ENCODE measurements at regions not wholly inside any gene's neighbourhood (a gene's known extent, or its start where the extent isn't known, plus 50 kb on each side); places are given as distances from the start of the nearest gene placed in this dataset.
"Not testable (repeated sequence)": the region's sequence is repeated elsewhere in the genome, so short reads cannot be mapped to it uniquely, and the experiment has no call there.

- ChIA-PET POLR2A (no interaction called here), CTCF (no interaction called here)
- DNase-seq: no peak
- no peaks in the 10 kb centered on the region for H3K36me3 Mint-ChIP-seq
- H3K27me3 Mint-ChIP-seq: no peaks in the 10 kb centered on the region
- no peak overlapping the region for H3K27ac Mint-ChIP-seq
- no peaks in the 10 kb centered on the region for H3K9me3 Mint-ChIP-seq
- H3K4me1 Mint-ChIP-seq (ENCODE audit: low read depth): no peaks in the 10 kb centered on the region
- no peak overlapping the region for H3K4me3 Mint-ChIP-seq
- intact Hi-C loops (cut with micrococcal nuclease): no loop called here
Measured at GRCh38 chr22:33167998-33168790, 110.0 kb upstream of the SYN3 start.

GRCh38 chr22:33166206-33166605 is 108.0 kb upstream of the SYN3 start:
- intact Hi-C loops (cut with micrococcal nuclease): no loop called here
- ChIA-PET POLR2A (no interaction called here), CTCF (no interaction called here)
- no peaks in the 10 kb centered on the region for H3K36me3 Mint-ChIP-seq
- no peak for DNase-seq
- no peaks in the 10 kb centered on the region for H3K9me3 Mint-ChIP-seq
- no peak overlapping the region for H3K27ac Mint-ChIP-seq
- no peaks in the 10 kb centered on the region for H3K4me1 Mint-ChIP-seq (ENCODE audit: low read depth)
- H3K4me3 Mint-ChIP-seq: no peak overlapping the region
- peaks cover 2% of the 10 kb centered on the region for H3K27me3 Mint-ChIP-seq

GRCh38 chr22:33163815-33164214 is 105.6 kb upstream of the SYN3 start:
- no peak for DNase-seq
- intact Hi-C loops (cut with micrococcal nuclease): no loop called here
- Mint-ChIP-seq H3K4me3 (no peak overlapping the region), H3K9me3 (no peaks in the 10 kb centered on the region), H3K4me1 (ENCODE audit: low read depth) (no peaks in the 10 kb centered on the region), H3K27me3 (peaks cover 2% of the 10 kb centered on the region), H3K36me3 (no peaks in the 10 kb centered on the region), H3K27ac (no peak overlapping the region)
- POLR2A ChIA-PET: no interaction called here
- CTCF ChIA-PET: no interaction called here

GRCh38 chr22:33162196-33162595 is 104.0 kb upstream of the SYN3 start:
- Mint-ChIP-seq H3K27me3 (peaks cover 2% of the 10 kb centered on the region), H3K4me3 (no peak overlapping the region), H3K27ac (no peak overlapping the region), H3K36me3 (no peaks in the 10 kb centered on the region), H3K9me3 (no peaks in the 10 kb centered on the region), H3K4me1 (ENCODE audit: low read depth) (no peaks in the 10 kb centered on the region)
- no peak for DNase-seq
- ChIA-PET CTCF (no interaction called here), POLR2A (no interaction called here)
- intact Hi-C loops (cut with micrococcal nuclease): no loop called here

GRCh38 chr22:33160525-33160924 is 102.3 kb upstream of the SYN3 start:
- peaks cover 8% of the 10 kb centered on the region for H3K9me3 Mint-ChIP-seq
- DNase-seq: no peak
- no peaks in the 10 kb centered on the region for H3K4me1 Mint-ChIP-seq (ENCODE audit: low read depth)
- H3K27me3 Mint-ChIP-seq: peaks cover 2% of the 10 kb centered on the region
- ChIA-PET POLR2A (no interaction called here), CTCF (no interaction called here)
- no peaks in the 10 kb centered on the region for H3K36me3 Mint-ChIP-seq
- no peak overlapping the region for H3K27ac Mint-ChIP-seq
- H3K4me3 Mint-ChIP-seq: no peak overlapping the region
- intact Hi-C loops (cut with micrococcal nuclease): no loop called here

GRCh38 chr22:33154967-33155366 is 96.8 kb upstream of the SYN3 start:
- intact Hi-C loops (cut with micrococcal nuclease); H3K36me3 Mint-ChIP-seq; POLR2A ChIA-PET; H3K4me1 Mint-ChIP-seq (ENCODE audit: low read depth); H3K27ac Mint-ChIP-seq; CTCF ChIA-PET; H3K27me3 Mint-ChIP-seq; DNase-seq; H3K4me3 Mint-ChIP-seq: not testable (repeated sequence)
- H3K9me3 Mint-ChIP-seq: peaks cover 18% of the 10 kb centered on the region

GRCh38 chr22:33149611-33150010 is 91.4 kb upstream of the SYN3 start:
- Mint-ChIP-seq H3K27me3 (peaks cover 2% of the 10 kb centered on the region), H3K4me1 (ENCODE audit: low read depth) (no peaks in the 10 kb centered on the region), H3K36me3 (no peaks in the 10 kb centered on the region), H3K27ac (no peak overlapping the region), H3K4me3 (no peak overlapping the region), H3K9me3 (peaks cover under 1% of the 10 kb centered on the region)
- no peak for DNase-seq
- POLR2A ChIA-PET: no interaction called here
- intact Hi-C loops (cut with micrococcal nuclease): no loop called here
- CTCF ChIA-PET: interaction anchor here (0.5 kb wide), 1 partner anchor 63 kb away, joined by 3 read pairs; no protein-coding TSS in a partner anchor

GRCh38 chr22:33144721-33145120 is 86.5 kb upstream of the SYN3 start:
- H3K36me3 Mint-ChIP-seq: no peaks in the 10 kb centered on the region
- intact Hi-C loops (cut with micrococcal nuclease): no loop called here
- H3K27me3 Mint-ChIP-seq: no peaks in the 10 kb centered on the region
- H3K4me1 Mint-ChIP-seq (ENCODE audit: low read depth): no peaks in the 10 kb centered on the region
- no peaks in the 10 kb centered on the region for H3K9me3 Mint-ChIP-seq
- CTCF ChIA-PET: no interaction called here
- no peak overlapping the region for H3K27ac Mint-ChIP-seq
- H3K4me3 Mint-ChIP-seq: no peak overlapping the region
- POLR2A ChIA-PET: no interaction called here
- DNase-seq: no peak

- Mint-ChIP-seq H3K27ac (no peak overlapping the region), H3K4me3 (no peak overlapping the region), H3K36me3 (no peaks in the 10 kb centered on the region), H3K4me1 (ENCODE audit: low read depth) (no peaks in the 10 kb centered on the region), H3K27me3 (no peaks in the 10 kb centered on the region), H3K9me3 (peaks cover 8% of the 10 kb centered on the region)
- DNase-seq: no peak
- intact Hi-C loops (cut with micrococcal nuclease): no loop called here
- POLR2A ChIA-PET: no interaction called here
- CTCF ChIA-PET: no interaction called here
Measured at GRCh38 chr22:33142282-33143055, 84.3 kb upstream of the SYN3 start.

GRCh38 chr22:33139937-33140336 is 81.8 kb upstream of the SYN3 start:
- Mint-ChIP-seq H3K4me3 (no peak overlapping the region), H3K36me3 (no peaks in the 10 kb centered on the region), H3K27ac (no peak overlapping the region), H3K27me3 (no peaks in the 10 kb centered on the region), H3K4me1 (ENCODE audit: low read depth) (no peaks in the 10 kb centered on the region), H3K9me3 (peaks cover 18% of the 10 kb centered on the region)
- ChIA-PET CTCF (interaction anchor here (0.6 kb wide), 1 partner anchor 465 kb away, joined by 3 read pairs; no protein-coding TSS in a partner anchor), POLR2A (no interaction called here)
- intact Hi-C loops (cut with micrococcal nuclease): no loop called here
- DNase-seq: no peak

GRCh38 chr22:33138333-33138732 is 80.2 kb upstream of the SYN3 start:
- CTCF ChIA-PET; H3K4me1 Mint-ChIP-seq (ENCODE audit: low read depth); H3K27ac Mint-ChIP-seq; POLR2A ChIA-PET; H3K27me3 Mint-ChIP-seq; H3K4me3 Mint-ChIP-seq; intact Hi-C loops (cut with micrococcal nuclease); H3K36me3 Mint-ChIP-seq; DNase-seq: not testable (repeated sequence)
- H3K9me3 Mint-ChIP-seq: peaks cover 22% of the 10 kb centered on the region

- Mint-ChIP-seq H3K4me1 (ENCODE audit: low read depth) (no peaks in the 10 kb centered on the region), H3K27ac (no peak overlapping the region), H3K36me3 (no peaks in the 10 kb centered on the region), H3K9me3 (peaks cover 18% of the 10 kb centered on the region), H3K4me3 (no peak overlapping the region), H3K27me3 (peaks cover 8% of the 10 kb centered on the region)
- intact Hi-C loops (cut with micrococcal nuclease): no loop called here
- no peak for DNase-seq
- ChIA-PET CTCF (no interaction called here), POLR2A (no interaction called here)
Measured at GRCh38 chr22:33130473-33130872, 72.3 kb upstream of the SYN3 start.

- CTCF ChIA-PET: no interaction called here
- Mint-ChIP-seq H3K27ac (no peak overlapping the region), H3K9me3 (peaks cover 17% of the 10 kb centered on the region), H3K27me3 (peaks cover 8% of the 10 kb centered on the region), H3K4me1 (ENCODE audit: low read depth) (no peaks in the 10 kb centered on the region), H3K4me3 (no peak overlapping the region), H3K36me3 (no peaks in the 10 kb centered on the region)
- intact Hi-C loops (cut with micrococcal nuclease): no loop called here
- no peak for DNase-seq
- POLR2A ChIA-PET: no interaction called here
Measured at GRCh38 chr22:33129621-33130020, 71.4 kb upstream of the SYN3 start.
